ENCODE measurements at regions not wholly inside any gene's neighbourhood (a gene's known extent, or its start where the extent isn't known, plus 50 kb on each side); places are given as distances from the start of the nearest gene placed in this dataset.

DNA sequence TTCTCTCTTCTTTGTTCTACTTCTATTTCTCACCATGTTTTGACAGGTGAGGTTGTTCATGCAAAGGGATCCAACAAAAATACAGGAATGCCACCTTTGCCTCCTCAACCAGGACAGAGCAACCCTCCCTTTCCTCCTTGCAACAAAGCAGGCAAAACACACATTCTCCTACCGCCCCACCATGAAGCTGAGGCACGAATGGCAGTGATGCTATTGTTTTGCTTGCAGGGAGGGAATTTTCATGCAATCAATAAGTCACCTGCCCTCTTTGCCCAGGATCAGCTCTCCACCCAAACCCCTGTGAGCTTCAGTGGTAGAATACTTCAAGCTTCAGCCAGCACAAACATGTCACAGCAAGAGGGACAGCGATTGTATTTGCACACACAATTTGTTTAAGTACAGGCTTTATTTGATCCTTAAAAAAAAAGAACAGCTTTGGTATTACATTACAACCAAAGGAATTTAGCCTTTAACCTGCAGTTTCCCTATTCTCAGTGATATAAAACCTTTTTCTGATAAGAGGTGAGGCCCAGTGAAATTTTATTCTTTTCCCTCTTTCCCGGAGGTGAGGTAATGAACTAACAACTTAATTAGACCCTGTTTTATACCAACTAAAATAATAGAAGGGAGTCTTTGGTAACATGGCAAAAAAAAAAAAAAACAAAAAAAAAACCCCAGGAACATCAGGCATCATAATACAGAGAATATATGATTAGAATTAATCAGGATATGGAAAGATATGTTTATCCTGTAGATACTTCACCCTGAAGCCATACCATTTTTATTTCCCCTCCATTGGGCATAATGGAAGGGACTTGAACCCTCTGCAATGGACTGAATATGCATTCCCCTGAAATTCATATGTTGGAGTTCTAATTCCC is 87.0 kb upstream of the EEA1 start:
- DNase-seq (ENCODE audit: low read depth, low spot score), result no peak

- no peak for DNase-seq (ENCODE audit: low read depth, low spot score)
Observed at GRCh38 chr12:93016752-93017350, 87.8 kb upstream of the EEA1 start.

- DNase-seq (ENCODE audit: low read depth, low spot score), result no peak
Observed at GRCh38 chr12:93018610-93019009, 89.5 kb upstream of the EEA1 start.

DNA sequence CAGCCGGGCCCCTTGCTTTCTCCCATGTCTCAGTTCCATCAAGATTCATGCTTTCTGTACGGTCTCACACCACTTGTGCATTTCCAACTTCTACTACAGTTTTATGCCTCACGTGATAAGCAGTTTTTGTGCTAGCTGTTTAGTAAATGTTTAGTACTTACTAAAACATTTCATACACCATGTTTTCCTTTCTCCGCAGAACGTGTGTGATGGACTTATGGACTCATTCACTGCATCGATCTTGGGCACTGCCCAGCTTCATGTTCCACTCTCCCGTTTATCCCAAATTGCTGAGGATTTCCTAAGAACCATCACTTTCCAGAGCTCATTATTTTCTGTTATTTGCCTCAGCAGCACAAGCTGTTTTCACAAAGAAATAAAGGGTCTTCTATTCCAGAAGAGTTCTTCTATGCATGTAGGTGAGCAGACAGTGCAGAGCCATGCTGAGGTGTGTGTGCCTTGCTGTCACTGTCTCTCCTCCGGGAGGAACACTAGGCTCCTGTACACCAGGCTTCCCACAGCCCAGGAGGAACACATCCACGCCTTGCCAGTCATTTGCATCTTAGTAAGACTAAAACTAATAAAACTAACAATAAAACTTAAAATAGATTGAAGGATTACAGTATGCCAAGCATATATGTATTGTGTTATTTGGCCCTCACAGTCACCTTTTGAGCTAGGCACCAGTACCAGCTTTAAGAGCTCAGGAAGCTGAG is 90.3 kb upstream of the EEA1 start:
- DNase-seq (ENCODE audit: low read depth, low spot score), result no peak

- no peak for DNase-seq (ENCODE audit: low read depth, low spot score)
Observed at GRCh38 chr12:93019975-93020630, 91.0 kb upstream of the EEA1 start.

DNA sequence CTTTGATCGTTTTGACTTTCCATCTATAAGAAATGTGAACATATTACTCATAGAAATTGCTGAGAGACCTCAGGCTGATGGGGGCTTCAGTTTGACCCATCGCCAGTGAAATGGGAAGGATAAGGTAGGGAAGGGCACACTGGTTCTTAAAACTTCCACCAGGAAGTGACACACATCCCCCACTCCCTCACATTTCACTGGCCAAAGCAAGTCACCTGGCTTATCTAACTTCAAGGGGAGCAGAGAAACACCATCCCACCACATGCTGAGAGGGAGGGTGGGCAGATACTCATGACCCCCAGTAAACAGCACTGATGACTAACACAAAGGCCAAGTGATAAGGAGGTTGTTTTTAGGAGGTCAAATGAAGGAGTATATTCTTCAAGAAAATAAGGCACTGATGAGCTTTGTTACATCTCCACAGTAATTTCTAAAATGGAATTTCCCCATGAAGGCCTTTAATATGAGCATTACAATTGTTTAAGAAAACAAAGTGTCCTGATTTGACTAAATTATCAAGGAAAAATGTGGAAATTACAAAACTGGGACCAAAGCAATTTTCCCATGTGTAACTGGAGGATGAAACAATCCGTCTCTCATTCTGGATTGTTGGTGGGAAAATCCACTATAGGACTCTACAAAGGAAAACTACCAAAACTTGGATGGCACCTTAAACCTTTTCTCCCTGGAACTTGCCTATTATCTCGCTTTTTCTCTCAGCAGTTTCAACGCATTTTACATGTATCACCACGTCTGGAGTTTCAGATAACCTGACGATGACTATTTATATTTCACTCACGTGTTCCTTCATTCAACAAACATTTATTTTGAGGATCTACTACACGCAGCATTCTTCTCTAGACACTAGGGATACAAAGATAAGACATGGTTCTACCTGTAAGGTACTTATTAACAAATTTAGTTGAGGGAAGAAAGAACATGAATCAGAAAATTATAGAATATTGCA is 91.8 kb upstream of the EEA1 start:
- DNase-seq (ENCODE audit: low read depth, low spot score), result no peak

DNA sequence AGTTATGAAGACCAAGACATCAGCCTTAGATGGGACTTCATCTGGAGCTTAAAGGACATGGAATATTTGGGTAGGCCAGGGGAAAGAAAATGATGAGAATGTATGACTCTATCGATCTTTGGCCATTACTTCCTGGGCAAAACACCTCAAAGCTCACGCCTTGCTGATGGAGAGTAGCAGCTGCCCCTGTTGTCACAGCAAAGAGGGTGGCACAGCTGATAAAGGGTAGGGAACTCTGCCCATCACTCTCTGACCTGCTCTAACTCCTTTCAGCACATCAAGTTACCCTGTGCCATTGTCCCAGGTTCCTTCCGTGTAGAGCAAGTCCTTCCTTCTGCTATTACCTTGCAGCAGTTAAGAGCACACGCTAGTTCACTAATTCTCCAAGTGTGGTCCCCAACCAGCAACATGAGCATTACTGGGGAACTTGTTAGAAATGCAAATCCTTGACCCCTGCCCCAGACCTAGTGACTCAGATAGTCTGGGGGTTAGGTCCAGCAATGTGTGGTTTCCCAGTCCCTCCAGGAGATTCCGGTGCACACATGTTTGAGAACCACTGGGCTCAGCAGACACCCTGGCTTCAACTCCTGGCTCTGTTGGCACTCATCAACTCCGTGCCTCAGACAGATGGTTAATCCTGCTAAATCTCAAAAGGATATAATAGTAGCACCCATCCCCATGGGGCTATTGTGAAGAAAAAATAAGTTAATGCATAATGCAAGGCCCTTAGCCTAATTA is 93.7 kb upstream of the EEA1 start:
- DNase-seq (ENCODE audit: low read depth, low spot score), result no peak

DNA sequence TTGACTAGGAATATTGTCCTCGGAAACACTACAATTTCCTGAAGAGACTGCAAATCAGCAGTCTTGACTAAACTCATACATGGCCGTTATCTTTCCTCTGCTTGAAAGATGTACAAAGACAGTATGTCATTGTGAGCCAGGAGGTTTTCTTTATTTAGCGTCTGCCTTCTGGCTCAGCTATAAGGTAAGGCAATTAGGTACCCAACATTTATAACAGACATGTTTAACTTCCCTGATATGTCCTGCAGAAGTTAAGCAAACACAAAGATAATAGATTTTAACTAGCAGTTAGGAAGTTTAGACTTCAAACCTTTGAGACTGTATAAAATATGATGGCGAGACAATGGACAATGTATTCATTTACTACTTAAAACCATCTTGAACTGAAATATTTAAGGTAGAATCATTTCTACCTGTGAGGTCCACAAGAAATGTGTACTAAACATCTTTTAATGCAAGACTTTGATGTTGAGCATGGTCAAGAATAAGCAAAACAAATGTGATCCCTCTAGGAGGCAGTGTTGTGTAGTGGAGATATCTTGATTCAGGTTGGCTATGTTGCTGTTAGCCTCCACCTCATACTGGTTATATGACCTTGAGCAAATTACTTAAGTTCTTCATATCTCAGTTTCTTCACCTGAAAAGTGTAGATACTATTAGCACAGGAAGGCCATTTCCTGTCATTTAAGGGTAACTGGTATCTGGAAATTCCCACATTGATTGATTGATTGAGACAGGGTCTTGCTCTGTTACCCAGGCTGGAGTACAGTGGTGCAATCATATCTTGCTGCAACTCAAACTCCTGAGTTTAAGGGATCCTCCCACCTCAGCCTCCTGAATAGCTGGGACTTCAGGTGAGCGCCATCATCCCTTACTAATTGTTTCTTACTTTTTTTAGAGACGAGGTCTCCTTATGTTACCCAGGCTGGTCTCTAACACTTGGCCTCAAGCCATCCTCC is 96.3 kb upstream of the EEA1 start:
- DNase-seq (ENCODE audit: low read depth, low spot score), result no peak

GRCh38 chr12:93027041-93027440 is 97.9 kb upstream of the EEA1 start:
- DNase-seq (ENCODE audit: low read depth, low spot score), result no peak

DNA sequence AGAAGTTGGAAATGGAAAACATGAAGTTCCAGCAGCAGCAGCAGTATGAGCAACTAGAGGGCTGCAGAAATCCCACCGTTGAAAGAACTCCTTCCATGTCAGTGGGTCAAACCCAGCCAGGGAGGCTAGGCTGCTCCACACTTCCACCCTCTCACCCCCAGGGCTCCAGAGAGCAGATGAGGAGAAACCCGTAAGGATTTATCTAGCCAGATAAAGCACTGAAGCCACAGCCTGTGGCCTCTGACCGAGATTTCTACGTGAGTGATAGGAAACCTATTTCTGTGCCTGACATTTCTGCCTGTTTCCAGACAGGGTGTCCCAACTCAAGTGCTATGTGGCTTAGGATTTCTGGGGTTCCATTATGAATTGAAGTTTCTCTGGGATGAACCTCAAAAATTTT is 100.0 kb upstream of the EEA1 start:
- no peak for DNase-seq (ENCODE audit: low read depth, low spot score)

GRCh38 chr12:93031028-93031427 is 101.9 kb upstream of the EEA1 start:
- DNase-seq (ENCODE audit: low read depth, low spot score), result no peak

GRCh38 chr12:93032758-93033157 is 103.7 kb upstream of the EEA1 start:
- no peak for DNase-seq (ENCODE audit: low read depth, low spot score)

DNA sequence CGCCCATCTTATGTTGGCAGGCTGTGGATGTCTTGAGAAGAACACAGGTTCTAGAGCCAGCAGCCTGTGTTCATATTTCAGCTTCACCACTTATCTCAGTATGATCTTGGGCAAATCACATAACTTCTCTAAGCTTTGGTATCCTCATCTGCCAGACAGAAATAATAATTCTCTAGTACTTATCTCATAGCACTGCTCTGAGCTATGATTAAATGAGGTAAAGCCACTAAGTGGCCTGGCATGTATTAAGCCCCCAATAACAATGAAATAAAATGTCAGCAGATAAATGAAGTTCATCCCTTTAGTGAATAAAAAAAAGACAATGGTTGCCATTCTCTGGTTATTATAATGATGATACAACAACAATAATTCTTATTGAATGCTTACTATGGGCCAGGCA is 104.9 kb upstream of the EEA1 start:
- no peak for DNase-seq (ENCODE audit: low read depth, low spot score)

- DNase-seq (ENCODE audit: low read depth, low spot score), result no peak
Observed at GRCh38 chr12:93039062-93039461, 110.0 kb upstream of the EEA1 start.

GRCh38 chr12:93039930-93040329 is 110.8 kb upstream of the EEA1 start:
- no peak for DNase-seq (ENCODE audit: low read depth, low spot score)

- DNase-seq (ENCODE audit: low read depth, low spot score), result no peak
Observed at GRCh38 chr12:93040367-93040766, 111.3 kb upstream of the EEA1 start.

- DNase-seq (ENCODE audit: low read depth, low spot score), result no peak
Observed at GRCh38 chr12:93041416-93041815, 112.3 kb upstream of the EEA1 start.

DNA sequence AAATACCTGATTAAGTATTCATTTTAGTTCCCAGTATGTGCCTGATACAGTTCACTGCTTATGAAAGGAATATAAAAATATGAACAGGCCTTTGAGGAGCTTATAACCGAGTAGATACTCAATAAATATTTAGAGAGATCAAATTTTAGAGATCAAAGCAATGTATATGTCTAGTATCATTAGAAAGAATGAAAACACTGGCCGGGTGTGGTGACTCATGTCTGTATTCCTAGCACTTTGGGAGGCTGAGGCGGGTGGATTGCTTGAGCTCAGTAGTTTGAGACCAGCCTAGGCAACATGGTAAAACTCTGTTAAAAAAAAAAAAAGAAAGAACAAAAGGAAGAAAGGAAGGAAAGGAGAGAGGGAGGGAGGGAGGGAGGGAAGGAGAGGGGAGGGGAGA is 113.2 kb upstream of the EEA1 start:
- no peak for DNase-seq (ENCODE audit: low read depth, low spot score)

- no peak for DNase-seq (ENCODE audit: low read depth, low spot score)
Observed at GRCh38 chr12:93042684-93043083, 113.6 kb upstream of the EEA1 start.
